ENCODE measurements at regions not wholly inside any gene's neighbourhood (a gene's known extent, or its start where the extent isn't known, plus 50 kb on each side); places are given as distances from the start of the nearest gene placed in this dataset.

DNA sequence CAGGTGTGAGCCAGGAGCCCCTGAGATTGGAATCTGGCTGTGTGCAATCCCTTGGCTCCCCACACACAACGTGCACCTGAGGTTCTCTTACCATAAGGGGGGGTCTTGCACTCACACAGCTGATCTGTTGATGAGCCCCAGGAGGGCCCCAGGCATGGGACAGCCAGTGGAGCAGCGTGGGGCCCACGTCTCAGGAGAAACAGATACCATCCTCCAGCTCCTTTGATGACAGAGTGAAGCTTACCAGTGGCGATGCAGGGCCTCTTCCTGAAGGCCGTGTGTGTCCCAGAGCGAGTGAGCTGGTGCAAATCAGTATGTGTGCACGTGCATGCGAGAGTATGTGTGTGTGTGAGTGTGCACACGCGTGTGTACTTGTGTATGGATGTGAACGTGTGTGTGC is 287.4 kb downstream of the IRX1 start:
- DNase-seq (ENCODE audit: low read depth in 2 of 3, low spot score in 1 of 3), result no peak

DNA sequence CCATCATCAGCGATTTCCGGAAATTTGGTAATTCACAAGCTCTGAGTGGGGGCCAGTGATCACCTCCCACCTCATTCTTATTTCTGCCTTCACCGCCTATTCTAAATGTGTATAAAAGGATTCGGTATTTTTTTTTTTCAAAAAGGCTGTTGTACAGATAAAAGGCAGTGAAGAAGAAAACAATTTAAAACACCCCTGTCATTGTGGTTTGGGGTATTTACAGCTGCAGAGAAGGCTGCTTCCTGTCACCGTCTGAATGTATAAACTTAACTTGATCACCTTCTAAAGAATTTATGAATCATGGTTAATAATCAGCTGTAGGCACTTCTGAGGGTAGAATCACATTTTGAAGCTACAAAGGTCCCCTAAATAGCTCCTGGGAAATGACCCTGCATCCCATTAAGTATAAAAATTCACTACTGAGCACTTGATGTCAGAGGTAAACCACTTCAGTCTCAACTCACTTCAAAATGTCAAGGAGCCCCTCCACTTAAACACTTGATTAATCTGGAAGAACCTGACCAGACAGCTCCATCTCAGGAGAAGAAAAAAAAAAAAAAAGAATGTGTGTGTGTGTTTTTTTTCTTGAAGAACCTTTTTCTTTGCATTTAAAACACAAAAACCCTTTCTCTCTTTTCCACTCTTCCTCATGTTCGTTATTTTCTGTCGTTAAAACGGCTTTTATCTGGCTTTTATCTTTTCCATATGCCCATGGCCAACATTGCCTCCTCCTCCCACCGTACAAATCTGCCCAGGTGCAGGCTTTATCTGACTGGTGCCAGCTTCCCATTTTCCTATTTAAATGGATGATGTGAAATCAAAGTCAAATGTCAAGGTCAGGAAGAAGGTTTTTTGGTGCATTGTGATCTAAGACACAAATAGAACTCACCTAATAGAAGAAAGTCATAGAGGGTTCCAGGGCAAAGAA is 291.2 kb downstream of the IRX1 start:
- no peak for DNase-seq (ENCODE audit: low read depth in 2 of 3, low spot score in 1 of 3)

DNA sequence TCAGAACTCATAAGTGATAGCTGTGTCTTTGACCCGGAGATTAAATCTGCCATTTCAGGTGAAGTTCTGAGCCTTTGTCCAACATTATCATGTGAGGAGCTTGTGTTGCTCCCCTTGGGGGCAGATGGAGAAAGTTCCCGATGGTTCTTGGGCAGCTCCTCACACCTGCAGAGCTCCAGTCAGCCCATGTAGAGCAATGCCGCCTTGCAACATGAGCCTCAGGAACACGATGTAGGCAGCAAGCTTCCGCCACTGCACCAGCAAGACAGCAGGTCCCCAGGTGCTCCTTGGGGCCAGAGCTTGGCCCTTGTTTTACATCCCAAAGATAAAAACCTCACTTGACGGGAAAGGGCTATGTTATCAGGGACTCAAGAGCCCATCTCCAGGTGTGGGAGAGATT is 292.7 kb downstream of the IRX1 start:
- no peak for DNase-seq (ENCODE audit: low read depth in 2 of 3, low spot score in 1 of 3)

- no peak for DNase-seq (ENCODE audit: low read depth in 2 of 3, low spot score in 1 of 3)
These were observed 293.9 kb downstream of the IRX1 start for GRCh38 chr5:3889412-3890142.

DNA sequence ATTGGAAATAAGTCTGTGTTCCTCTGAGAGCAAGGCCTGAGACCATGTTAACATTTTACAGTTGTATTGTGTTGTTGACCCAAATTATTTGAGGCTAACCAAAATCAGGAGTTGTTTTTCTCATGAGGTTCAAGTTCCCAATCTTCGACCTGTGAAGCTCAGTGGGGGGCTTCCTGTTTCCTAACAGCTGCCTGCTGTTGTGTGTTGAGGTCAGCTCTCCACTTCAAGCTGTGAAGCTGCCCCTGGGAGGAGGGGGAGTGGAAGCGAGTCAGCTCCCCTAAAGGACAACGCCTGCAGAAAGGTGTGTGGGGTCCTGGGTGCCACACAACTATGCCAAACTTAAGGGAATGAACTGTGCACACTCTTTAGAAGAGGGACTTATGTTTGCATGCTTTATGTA is 295.5 kb downstream of the IRX1 start:
- no peak for DNase-seq (ENCODE audit: low read depth in 2 of 3, low spot score in 1 of 3)

DNA sequence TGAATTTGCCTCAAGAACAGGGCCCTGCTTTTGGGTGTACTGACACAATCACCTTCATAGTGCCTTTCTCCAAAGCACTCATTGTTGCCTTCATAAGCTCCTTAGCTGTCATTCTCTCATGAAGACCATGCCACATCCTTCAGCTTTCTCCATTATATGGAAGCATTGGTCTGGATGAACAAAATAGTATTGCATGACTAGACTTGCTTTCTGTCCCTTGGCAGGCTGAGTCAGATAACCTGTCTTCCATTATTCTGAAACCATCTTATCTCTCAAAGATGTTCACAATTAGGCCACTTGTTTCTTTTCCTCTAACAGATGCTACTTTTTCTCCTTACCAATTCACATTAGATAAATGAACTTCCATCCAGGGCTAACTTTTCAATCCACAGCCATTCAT is 297.9 kb downstream of the IRX1 start:
- no peak for DNase-seq (ENCODE audit: low read depth in 2 of 3, low spot score in 1 of 3)

GRCh38 chr5:3893975-3894374 is 298.3 kb downstream of the IRX1 start:
- no peak for DNase-seq (ENCODE audit: low read depth in 2 of 3, low spot score in 1 of 3)

DNA sequence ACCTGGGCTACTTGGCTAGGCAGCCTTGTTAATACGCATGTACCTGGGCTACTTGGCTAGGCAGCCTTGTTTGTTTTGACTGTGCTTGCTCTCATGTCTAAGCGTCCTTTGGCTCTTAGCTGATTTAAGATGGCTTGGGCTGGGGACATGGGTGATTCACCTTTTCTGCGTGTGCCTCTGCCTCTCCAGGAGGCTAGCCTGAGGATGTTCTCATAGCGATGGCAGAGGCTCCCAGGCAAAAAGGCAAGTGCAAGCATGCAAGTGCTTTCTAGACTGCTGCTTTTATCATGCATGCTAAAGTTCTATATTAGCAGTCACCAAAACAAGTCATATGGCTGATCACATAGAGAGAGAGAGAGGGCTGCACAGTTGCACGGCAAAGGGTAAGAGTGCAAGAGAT is 300.5 kb downstream of the IRX1 start:
- DNase-seq (ENCODE audit: low read depth in 2 of 3, low spot score in 1 of 3), result no peak

DNA sequence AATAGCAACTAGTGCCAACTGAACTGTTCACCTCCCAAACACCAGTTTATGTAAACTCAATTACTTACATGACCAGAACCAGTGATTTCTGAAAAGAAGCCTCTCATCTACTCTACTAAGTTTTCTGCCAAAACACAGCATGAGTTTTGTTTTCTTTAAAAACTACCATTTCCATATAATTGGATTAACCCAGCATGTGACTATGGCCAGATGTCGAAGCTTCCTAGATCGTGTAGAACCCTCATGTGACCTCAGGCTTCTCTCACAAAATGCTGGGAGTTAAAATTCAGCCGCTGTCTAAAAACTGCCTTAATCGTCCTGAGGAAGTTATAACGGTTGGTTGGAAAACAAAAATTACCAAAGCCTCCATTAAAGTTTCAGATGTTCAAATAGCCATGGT is 303.5 kb downstream of the IRX1 start:
- DNase-seq (ENCODE audit: low read depth in 2 of 3, low spot score in 1 of 3), result no peak

DNA sequence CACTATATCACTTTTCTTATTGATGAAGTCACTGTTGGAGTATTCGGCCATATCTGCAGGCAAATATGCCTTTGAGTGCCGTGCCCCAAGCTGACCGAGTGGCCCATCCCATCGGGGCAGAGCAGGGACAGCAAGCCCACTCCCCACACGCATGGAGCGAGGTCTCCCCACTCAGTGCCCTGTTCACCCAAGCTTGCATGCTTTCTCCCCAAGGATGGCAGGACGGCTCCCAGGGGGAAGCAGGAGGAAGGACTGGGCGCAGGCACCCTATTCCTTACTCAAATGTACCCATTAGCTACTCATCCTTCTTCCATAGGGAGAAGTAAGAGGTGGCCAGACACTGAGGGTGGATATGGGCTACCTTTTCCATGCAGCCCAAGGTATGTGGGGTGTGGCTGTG is 309.0 kb downstream of the IRX1 start:
- no peak for DNase-seq (ENCODE audit: low read depth in 2 of 3, low spot score in 1 of 3)

GRCh38 chr5:3905031-3905430 is 309.4 kb downstream of the IRX1 start:
- DNase-seq (ENCODE audit: low read depth in 2 of 3, low spot score in 1 of 3), result no peak

GRCh38 chr5:3905521-3905920 is 309.9 kb downstream of the IRX1 start:
- DNase-seq (ENCODE audit: low read depth in 2 of 3, low spot score in 1 of 3), result no peak

- no peak for DNase-seq (ENCODE audit: low read depth in 2 of 3, low spot score in 1 of 3)
These were observed 315.5 kb downstream of the IRX1 start for GRCh38 chr5:3911111-3911510.

- DNase-seq (ENCODE audit: low read depth in 2 of 3, low spot score in 1 of 3), result no peak
These were observed 316.1 kb downstream of the IRX1 start for GRCh38 chr5:3911773-3912172.

DNA sequence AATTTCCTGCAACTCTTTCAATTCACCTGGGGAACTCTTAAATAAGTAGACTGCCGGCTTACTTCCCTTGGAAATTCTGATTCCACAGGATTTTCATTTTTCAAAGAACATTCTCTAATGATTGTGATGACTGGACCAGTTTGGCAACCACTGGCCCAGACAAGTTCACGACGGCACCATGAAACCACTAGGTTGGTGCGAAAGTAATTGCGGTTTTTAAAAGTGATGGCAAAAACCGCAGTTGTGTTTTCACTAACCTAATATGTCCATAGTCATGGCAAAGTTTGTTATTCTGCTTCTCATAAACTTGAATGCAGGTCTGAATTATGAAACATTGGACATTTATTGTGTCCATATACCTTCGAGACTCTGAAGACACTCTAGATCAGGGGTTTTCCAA is 317.2 kb downstream of the IRX1 start:
- DNase-seq (ENCODE audit: low read depth in 2 of 3, low spot score in 1 of 3), result no peak

GRCh38 chr5:3913279-3913678 is 317.6 kb downstream of the IRX1 start:
- no peak for DNase-seq (ENCODE audit: low read depth in 2 of 3, low spot score in 1 of 3)

- no peak for DNase-seq (ENCODE audit: low read depth in 2 of 3, low spot score in 1 of 3)
These were observed 329.4 kb downstream of the IRX1 start for GRCh38 chr5:3925022-3925421.

DNA sequence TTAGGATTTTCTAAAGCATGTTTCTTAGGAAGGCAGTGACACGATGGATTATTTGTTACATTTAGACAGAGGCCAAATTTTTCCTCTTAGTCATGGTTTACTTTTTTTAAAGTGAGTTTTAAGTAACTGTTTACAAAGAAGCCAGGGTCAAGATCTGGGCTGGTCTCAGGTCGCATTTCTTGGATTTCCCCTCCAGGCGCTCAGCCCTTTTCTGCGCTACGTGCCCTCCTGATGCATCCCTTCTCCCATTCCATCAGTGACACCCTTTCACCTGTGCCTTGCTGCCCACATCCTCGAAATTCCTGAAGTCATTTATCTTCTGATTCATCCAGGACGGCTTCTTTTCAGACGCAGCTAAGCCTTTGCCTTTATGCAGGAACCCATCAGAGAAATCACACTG is 330.3 kb downstream of the IRX1 start:
- DNase-seq (ENCODE audit: low read depth in 2 of 3, low spot score in 1 of 3), result no peak

GRCh38 chr5:3929799-3930198 is 334.2 kb downstream of the IRX1 start:
- no peak for DNase-seq (ENCODE audit: low read depth in 2 of 3, low spot score in 1 of 3)

DNA sequence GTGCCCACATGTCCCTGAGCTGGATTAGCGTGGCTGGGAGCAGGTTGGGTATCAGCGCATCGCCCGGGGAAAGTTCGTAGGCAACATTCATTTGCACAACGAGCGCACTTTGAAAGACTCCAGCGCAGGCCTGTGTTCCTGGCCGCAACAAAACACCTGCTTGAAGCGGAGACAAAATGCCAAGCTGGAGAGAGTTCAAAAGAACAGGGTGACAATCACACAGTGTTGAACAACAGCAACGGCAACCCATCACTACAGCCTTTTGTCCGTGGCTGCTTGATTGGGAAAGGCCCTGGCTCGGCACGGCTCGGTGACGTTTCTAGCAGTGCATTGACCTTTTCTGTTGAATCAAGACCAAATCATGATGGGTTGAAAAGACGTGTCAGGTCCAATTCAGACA is 336.3 kb downstream of the IRX1 start:
- DNase-seq (ENCODE audit: low read depth in 2 of 3, low spot score in 1 of 3), result no peak

DNA sequence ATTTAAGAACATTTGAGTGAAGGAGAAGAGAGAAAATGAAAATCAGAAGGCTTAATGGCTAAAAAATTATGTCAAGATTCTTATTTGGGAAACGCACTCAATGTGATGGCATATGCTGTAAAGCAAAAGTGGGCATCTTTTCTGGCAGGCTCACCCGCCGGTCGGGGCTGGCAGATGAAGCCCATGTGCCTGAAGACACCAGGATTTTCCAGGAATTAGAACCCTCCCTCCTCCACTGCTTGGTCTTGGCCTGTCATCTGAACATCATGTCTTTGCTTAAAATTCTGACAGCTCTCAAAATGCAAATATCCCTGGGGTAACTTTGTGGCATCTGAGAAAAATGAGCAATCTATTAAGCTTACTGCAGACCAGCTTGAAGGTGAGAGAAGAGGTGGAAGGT is 337.9 kb downstream of the IRX1 start:
- no peak for DNase-seq (ENCODE audit: low read depth in 2 of 3, low spot score in 1 of 3)

DNA sequence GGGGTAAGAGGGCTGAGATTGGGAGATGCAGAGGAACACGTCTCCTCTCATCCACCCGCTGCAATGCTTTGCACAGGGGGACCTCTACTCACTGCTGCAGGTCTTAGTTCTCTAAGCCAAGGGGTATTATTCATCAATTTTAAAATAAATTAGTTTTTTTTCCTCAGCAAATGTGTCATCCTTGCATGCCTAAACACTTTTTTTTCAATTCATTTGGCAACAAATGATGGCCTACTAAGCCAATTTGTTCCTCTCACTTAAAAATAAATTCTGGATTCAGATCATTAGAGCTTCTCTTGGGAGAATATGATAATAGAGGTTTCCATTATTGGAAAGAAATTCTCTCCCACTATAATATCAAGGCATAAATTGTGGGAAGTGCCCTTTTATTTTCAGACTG is 338.3 kb downstream of the IRX1 start:
- no peak for DNase-seq (ENCODE audit: low read depth in 2 of 3, low spot score in 1 of 3)

DNA sequence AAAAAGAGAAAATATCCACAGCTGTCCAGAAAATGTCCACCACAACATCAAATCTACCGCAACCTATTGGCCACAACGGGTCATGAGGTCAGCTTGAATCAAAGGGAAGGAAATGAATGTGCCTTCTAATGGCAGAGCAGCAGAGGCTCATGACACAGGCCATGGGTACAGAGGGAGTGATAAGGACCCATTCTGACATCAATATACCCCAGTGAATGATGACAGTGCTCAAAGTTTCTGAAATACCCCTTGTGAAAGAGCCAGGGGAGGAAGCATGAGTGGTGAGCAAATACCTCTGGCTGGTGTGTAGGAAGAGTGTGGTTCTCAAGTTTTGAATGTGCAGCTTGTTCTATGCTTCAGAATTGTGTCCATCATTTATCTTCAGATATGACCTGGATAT is 348.2 kb downstream of the IRX1 start:
- no peak for DNase-seq (ENCODE audit: low read depth in 2 of 3, low spot score in 1 of 3)

Measured in stimulated activated CD4-positive, alpha-beta T cell treated with anti-CD3 and anti-CD28 coated beads, Interleukin-12 subunit alpha, Interleukin-12 subunit beta, amount 100 ng/mL, for 48 hours (primary cell).